ENCODE measurements at regions not wholly inside any gene's neighbourhood (a gene's known extent, or its start where the extent isn't known, plus 50 kb on each side); places are given as distances from the start of the nearest gene placed in this dataset.

DNA sequence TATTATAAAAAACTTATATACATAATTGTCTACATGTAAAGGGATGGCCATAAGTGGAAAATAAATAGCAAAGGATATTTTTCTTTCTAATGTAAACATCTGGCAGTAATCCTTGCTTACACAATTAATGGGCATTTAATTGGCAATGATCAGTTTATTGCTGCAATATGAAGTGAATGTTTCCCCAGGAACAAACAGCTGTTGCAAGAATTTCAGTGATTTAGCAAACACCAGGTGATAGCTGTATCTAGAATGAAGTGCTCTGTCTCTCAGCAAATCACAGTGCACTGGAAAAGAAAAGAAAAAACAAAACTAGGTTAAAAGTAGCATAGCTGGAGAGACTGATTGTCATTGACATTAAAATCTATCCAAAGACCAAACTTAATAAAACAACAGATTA is 594.5 kb upstream of the ARRDC3 start:
- Mint-ChIP-seq H3K27me3 (no peaks in the 10 kb centered on the region), H3K4me1 (ENCODE audit: low read depth) (no peaks in the 10 kb centered on the region), H3K27ac (no peak overlapping the region), H3K4me3 (no peak overlapping the region), H3K9me3 (no peaks in the 10 kb centered on the region), H3K36me3 (ENCODE audit: low read depth) (no peaks in the 10 kb centered on the region)
- TF ChIP-seq, protein P1, sequence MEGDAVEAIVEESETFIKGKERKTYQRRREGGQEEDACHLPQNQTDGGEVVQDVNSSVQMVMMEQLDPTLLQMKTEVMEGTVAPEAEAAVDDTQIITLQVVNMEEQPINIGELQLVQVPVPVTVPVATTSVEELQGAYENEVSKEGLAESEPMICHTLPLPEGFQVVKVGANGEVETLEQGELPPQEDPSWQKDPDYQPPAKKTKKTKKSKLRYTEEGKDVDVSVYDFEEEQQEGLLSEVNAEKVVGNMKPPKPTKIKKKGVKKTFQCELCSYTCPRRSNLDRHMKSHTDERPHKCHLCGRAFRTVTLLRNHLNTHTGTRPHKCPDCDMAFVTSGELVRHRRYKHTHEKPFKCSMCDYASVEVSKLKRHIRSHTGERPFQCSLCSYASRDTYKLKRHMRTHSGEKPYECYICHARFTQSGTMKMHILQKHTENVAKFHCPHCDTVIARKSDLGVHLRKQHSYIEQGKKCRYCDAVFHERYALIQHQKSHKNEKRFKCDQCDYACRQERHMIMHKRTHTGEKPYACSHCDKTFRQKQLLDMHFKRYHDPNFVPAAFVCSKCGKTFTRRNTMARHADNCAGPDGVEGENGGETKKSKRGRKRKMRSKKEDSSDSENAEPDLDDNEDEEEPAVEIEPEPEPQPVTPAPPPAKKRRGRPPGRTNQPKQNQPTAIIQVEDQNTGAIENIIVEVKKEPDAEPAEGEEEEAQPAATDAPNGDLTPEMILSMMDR (IDR thresholded peaks at IDR 0.05) = no peak
- ATAC-seq (no peak), DNase-seq (no peak)
- intact Hi-C loops (cut with micrococcal nuclease) = no loop called here
- ChIA-PET CTCF (interaction anchor here (1.1 kb wide), 1 partner anchor 48 kb away, joined by 3 read pairs; no protein-coding TSS in a partner anchor), POLR2A (no interaction called here)

- intact Hi-C loops (cut with micrococcal nuclease) = no loop called here
- Mint-ChIP-seq H3K27me3 (no peaks in the 10 kb centered on the region), H3K4me1 (ENCODE audit: low read depth) (no peaks in the 10 kb centered on the region), H3K9me3 (no peaks in the 10 kb centered on the region), H3K36me3 (ENCODE audit: low read depth) (no peaks in the 10 kb centered on the region), H3K4me3 (no peak overlapping the region), H3K27ac (no peak overlapping the region)
- ChIA-PET POLR2A (no interaction called here), CTCF (no interaction called here)
- no peak for DNase-seq
- TF ChIP-seq, protein P1 (IDR thresholded peaks at IDR 0.05) = no peak
- ATAC-seq = no peak
These were observed 593.3 kb upstream of the ARRDC3 start for GRCh38 chr5:91976451-91976850.

- TF ChIP-seq, protein P1 (IDR thresholded peaks at IDR 0.05) = no peak
- POLR2A ChIA-PET = no interaction called here
- Mint-ChIP-seq H3K9me3 (peaks cover 2% of the 10 kb centered on the region), H3K4me3 (no peak overlapping the region), H3K27ac (no peak overlapping the region), H3K27me3 (no peaks in the 10 kb centered on the region), H3K36me3 (ENCODE audit: low read depth) (no peaks in the 10 kb centered on the region), H3K4me1 (ENCODE audit: low read depth) (no peaks in the 10 kb centered on the region)
- CTCF ChIA-PET = no interaction called here
- no peak for ATAC-seq
- DNase-seq = no peak
- intact Hi-C loops (cut with micrococcal nuclease) = no loop called here
These were observed 580.0 kb upstream of the ARRDC3 start for GRCh38 chr5:91963166-91963565.

GRCh38 chr5:91957666-91958065 is 574.5 kb upstream of the ARRDC3 start:
- Mint-ChIP-seq H3K4me3 (no peak overlapping the region), H3K27ac (no peak overlapping the region), H3K4me1 (ENCODE audit: low read depth) (no peaks in the 10 kb centered on the region), H3K9me3 (peaks cover 2% of the 10 kb centered on the region), H3K36me3 (ENCODE audit: low read depth) (no peaks in the 10 kb centered on the region), H3K27me3 (no peaks in the 10 kb centered on the region)
- POLR2A ChIA-PET = no interaction called here
- TF ChIP-seq, protein P1 (IDR thresholded peaks at IDR 0.05) = no peak
- intact Hi-C loops (cut with micrococcal nuclease) = no loop called here
- CTCF ChIA-PET = no interaction called here
- no peak for DNase-seq
- ATAC-seq = no peak

DNA sequence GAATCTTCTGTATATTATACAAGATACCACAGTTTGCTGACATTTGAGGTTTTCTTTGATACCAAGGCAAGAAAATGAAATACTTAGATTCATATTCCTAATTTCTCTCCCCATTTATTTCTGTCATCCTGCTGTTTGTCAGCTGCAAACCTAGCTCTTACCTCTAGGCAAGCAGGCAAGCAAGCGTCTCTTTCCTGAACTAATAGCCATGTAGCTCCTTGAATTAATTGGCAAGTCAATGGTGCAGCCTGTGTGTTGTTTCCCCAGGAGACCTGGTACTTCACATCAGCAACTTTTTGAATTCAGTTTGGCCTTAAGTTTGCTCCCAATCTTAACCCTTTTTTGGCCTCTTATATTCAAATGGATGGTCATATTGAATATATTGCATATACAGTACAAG is 573.6 kb upstream of the ARRDC3 start:
- H3K4me3 Mint-ChIP-seq = no peak overlapping the region
- POLR2A ChIA-PET = no interaction called here
- ATAC-seq = no peak
- no peaks in the 10 kb centered on the region for H3K36me3 Mint-ChIP-seq (ENCODE audit: low read depth)
- CTCF ChIA-PET = no interaction called here
- intact Hi-C loops (cut with micrococcal nuclease) = no loop called here
- DNase-seq = no peak
- no peak overlapping the region for H3K27ac Mint-ChIP-seq
- no peaks in the 10 kb centered on the region for H3K27me3 Mint-ChIP-seq
- H3K9me3 Mint-ChIP-seq = peaks cover 2% of the 10 kb centered on the region
- no peaks in the 10 kb centered on the region for H3K4me1 Mint-ChIP-seq (ENCODE audit: low read depth)
- TF ChIP-seq, protein P1 (IDR thresholded peaks at IDR 0.05) = no peak

Data from activated CD8-positive, alpha-beta T cell treated with anti-CD3 and anti-CD28 coated beads for 36 hours (primary cell).